Upper lobe of left lung (tissue), 4 donors: ENCODE measurements at regions not wholly inside any gene's neighbourhood (a gene's known extent, or its start where the extent isn't known, plus 50 kb on each side); places are given as distances from the start of the nearest gene placed in this dataset.

Source experiments
- CTCF ChIP-seq, 6 experiments: fragments of 450-650 bp in 4 of 6; fragments of 200-600 bp in 2 of 6; sonication (generic) in 2 of 6; IDR thresholded peaks; one replicate each; pipeline ENCODE4 v1.5.1; 2016 to 2019; ENCODE audit warnings: antibody characterized with exemption in 6 of 6
- EP300 ChIP-seq, 4 donors: sonication (generic); formaldehyde crosslinking; IDR thresholded peaks; one replicate each; pipeline ENCODE4 v1.5.1; 2017; ENCODE audit warnings: antibody characterized with exemption in 4 of 4, control low read depth in 2 of 4
- POLR2A ChIP-seq, 4 donors: fragments of 450-650 bp; IDR thresholded peaks; one replicate each; pipeline ENCODE4 v1.5.1; 2016 to 2017; ENCODE audit warnings: antibody characterized with exemption in 4 of 4, mild to moderate bottlenecking in 2 of 4

GRCh38 chr3:83843716-83844115 is 1115.1 kb upstream of the CADM2 start:
- TF ChIP-seq CTCF (IDR thresholded peaks at IDR 0.05) (no peak), POLR2A (IDR thresholded peaks at IDR 0.05) (no peak), EP300 (IDR thresholded peaks at IDR 0.05) (no peak)
